NCI-H2227 treated with DMSO at 0.1 percent for 48 hours (cell line): ENCODE measurements at regions not wholly inside any gene's neighbourhood (a gene's known extent, or its start where the extent isn't known, plus 50 kb on each side); places are given as distances from the start of the nearest gene placed in this dataset.

Experiments used
- DNase-seq: peaks from one replicate; lab custom pipeline; 2025; lab: John Stamatoyannopoulos, UW

DNA sequence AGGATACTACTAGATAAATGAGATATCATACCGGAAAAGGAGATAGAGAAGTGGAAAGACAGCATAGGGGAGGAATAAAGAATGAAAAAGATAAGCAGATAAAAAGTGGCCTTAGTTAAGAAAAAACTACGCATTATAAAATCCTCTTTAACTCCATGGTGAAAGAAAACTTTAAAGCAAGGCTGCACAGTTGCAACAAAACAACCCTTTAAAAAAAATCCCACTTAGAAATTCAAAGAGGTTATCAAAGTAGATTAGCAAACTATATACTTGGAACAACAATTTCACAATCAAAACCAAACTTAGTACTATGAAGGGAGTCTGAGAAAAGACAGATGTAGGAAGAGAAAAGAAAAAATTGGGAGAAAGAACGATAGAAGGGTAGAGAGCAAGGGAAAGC lies 133.4 kb upstream of the OSR1 start:
- no peak for DNase-seq

GRCh38 chr2:19490846-19491435 lies 132.5 kb upstream of the OSR1 start:
- DNase-seq, result no peak

- no peak for DNase-seq
Observed at GRCh38 chr2:19488009-19488691, 129.7 kb upstream of the OSR1 start.

- no peak for DNase-seq
Observed at GRCh38 chr2:19484736-19485135, 126.3 kb upstream of the OSR1 start.

GRCh38 chr2:19480673-19481072 lies 122.2 kb upstream of the OSR1 start:
- DNase-seq, result no peak

- no peak for DNase-seq
Observed at GRCh38 chr2:19479666-19480065, 121.2 kb upstream of the OSR1 start.

DNA sequence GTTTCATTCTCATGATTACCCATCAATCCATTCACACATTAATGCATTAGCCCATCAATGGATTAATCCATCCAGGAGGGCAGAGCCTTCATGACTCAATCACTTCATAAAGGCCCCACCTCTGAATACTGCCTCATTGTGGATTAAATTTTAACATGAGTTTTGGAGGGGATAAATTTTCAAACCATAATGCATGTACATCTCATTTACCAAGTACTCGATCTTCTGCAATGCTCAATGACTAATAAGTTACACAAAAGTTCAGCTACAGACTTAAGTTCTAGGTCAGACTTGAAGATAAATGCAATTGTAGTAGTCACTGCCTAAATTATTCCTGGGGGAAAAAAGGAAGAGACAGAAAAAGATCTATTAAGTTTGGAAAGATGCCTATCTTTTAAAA lies 120.0 kb upstream of the OSR1 start:
- no peak for DNase-seq

GRCh38 chr2:19476327-19476726 lies 117.9 kb upstream of the OSR1 start:
- no peak for DNase-seq

GRCh38 chr2:19474128-19474527 lies 115.7 kb upstream of the OSR1 start:
- no peak for DNase-seq

DNA sequence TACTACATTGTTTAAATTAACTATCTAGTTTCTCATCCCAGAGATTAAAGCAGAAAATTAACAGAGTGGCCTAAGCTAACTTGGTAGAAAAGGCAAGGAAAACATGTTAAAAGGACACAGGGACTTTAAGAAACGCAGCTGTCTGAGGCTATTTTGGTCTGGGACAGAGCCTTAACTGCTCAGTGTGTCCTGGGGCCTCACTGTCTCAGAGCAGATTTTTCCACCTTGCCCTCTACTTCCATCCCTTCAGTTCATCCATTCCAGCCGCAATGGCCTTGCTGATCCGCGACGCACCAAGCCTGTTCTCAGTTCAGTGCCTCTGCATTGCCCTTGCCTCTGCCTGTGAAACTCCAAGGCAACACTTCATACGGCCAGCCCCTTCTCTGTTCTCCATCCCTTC lies 114.9 kb upstream of the OSR1 start:
- DNase-seq, result no peak

- no peak for DNase-seq
Observed at GRCh38 chr2:19472391-19472978, 114.1 kb upstream of the OSR1 start.

- no peak for DNase-seq
Observed at GRCh38 chr2:19471491-19471890, 113.1 kb upstream of the OSR1 start.

- DNase-seq, result no peak
Observed at GRCh38 chr2:19465978-19466377, 107.6 kb upstream of the OSR1 start.

GRCh38 chr2:19462256-19462645 lies 103.8 kb upstream of the OSR1 start:
- no peak for DNase-seq

GRCh38 chr2:19461504-19462255 lies 103.3 kb upstream of the OSR1 start:
- DNase-seq, result no peak

- DNase-seq, result no peak
Observed at GRCh38 chr2:19460761-19461160, 102.3 kb upstream of the OSR1 start.

- no peak for DNase-seq
Observed at GRCh38 chr2:19458427-19459003, 100.1 kb upstream of the OSR1 start.

GRCh38 chr2:19457809-19458208 lies 99.4 kb upstream of the OSR1 start:
- DNase-seq, result no peak

DNA sequence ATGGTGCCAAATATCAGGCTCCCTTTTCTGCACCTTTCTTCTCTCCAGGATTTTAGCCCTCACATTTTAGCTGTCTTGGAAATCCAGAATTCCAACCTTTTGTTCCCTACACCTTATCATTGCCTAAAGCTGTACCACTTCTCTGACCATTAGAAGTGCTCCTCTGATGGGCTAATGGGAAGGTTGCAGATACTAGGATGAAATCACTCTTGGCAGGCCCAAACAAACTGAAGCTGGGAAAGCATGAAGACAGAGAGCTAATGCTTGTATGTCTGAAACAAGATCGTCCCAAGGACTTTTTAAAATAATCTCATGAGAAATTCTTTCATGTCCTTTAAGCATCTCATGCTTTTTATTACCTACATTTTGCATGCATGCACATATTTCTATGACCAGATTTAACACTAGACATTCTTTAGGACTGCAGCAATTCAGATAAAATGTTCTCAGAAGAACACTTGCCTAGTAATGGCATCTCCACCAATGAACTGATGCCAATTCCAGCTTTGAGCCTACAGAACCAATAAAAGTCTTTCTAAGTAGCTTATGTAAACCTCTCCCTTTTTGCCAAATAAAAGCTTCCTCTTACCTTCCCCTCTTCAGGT lies 98.4 kb upstream of the OSR1 start:
- no peak for DNase-seq

DNA sequence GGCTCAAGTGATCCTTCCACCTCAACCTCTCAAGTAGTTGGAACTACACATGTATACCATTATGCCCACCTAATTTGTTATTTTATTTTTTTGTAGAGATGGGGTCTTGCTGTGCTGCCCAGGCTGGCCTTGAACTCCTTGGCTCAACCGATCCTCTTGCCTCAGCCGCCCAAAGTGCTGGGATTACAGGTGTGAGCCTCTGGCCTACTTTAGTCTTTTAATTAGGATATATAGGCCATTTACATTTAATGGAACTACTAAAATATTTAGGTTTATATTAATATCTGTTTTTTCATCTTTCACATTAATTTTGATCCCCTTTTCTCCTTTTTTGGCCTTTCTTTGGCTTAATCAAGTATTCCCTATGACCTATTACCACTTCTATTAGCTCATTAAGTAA lies 95.7 kb upstream of the OSR1 start:
- no peak for DNase-seq

DNA sequence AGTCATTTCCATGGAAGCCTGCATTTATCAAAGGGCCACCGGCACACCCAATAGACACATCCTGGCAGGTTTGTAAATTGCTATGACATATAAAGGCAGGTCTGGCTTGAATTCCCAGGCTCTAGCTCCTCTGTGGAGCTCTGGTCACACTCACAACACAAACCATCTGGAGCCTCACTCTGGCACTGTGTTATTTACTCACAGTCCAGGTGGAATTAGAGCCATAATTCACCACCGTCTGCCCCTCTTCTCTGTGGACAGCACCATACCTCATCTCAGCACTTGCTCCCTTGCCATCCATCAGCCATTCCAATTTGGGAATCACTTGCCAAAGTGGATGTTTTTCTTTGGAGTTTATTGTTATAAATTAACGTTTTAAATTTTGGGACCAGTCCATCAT lies 84.3 kb upstream of the OSR1 start:
- DNase-seq, result no peak

DNA sequence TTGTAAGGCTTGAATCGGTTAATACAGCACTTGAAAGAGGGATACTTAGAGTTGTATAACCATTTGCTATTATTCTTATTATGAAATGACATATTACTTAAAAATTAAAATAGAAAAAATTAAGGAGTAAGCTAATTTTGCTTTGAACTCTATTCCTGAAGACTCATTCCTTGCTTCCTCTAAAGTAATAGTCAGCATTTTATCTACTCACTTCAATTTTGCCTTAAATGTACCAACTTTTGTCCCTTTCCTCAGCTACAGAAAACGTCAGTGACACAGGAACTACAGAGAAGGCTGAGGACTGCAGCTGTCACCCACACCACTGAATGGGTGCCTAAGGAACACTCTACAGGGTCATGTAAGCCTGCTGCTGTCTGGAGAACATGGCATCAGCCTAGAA lies 80.7 kb upstream of the OSR1 start:
- no peak for DNase-seq
